Stimulated activated CD4-positive, alpha-beta T cell treated with anti-CD3 and anti-CD28 coated beads, TNF-alpha, amount 100 ng/mL, for 24 hours (primary cell): ENCODE measurements at regions not wholly inside any gene's neighbourhood (a gene's known extent, or its start where the extent isn't known, plus 50 kb on each side); places are given as distances from the start of the nearest gene placed in this dataset.

Source experiments
- DNase-seq, 3 experiments: peaks; one replicate each; pipeline ENCODE4 v3.0.0-alpha.2; 2020; ENCODE audit warnings: low read depth in 3 of 3

DNA sequence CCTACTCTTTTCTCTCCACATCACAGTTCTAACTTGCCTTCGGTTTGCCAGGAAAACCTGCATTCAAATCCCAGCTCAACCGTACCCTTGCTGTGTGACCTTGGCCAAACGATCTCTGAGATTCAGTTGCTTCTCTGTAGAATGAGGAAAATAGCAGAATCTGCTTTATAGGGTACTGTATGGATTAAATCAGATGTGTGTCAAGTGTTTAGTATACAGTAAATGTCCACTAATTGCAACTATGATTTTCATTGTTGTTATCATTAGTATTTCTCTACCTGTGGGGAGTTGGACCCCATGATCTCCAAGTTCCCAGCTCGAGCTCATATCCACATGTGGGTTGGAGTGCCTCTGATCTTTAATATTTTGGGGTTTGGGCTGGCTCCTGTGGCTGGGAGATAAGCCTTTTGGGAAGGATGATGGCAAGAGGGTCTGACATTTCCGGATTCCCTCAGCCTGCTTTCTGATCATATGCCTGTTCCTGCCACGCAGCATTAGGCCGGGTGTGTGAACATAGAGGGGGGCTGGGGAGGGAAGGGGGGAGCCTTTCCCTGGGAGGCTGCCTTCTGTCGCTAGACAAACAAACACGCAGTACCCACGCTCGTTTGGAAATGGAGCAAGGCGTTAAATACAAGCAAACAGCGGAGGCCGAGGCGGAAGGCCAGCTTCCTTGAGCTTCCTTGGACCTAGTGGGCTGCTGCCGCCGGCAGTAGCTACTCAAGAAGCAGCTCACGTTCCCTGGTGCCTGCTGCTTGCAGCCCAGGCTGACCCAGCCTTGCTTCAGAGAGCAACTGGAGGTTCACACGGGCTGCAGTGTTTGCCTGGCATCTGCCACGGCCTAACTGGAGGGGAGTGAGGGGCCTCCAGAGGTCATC is 213.5 kb upstream of the LHX5 start:
- DNase-seq, result no peak

DNA sequence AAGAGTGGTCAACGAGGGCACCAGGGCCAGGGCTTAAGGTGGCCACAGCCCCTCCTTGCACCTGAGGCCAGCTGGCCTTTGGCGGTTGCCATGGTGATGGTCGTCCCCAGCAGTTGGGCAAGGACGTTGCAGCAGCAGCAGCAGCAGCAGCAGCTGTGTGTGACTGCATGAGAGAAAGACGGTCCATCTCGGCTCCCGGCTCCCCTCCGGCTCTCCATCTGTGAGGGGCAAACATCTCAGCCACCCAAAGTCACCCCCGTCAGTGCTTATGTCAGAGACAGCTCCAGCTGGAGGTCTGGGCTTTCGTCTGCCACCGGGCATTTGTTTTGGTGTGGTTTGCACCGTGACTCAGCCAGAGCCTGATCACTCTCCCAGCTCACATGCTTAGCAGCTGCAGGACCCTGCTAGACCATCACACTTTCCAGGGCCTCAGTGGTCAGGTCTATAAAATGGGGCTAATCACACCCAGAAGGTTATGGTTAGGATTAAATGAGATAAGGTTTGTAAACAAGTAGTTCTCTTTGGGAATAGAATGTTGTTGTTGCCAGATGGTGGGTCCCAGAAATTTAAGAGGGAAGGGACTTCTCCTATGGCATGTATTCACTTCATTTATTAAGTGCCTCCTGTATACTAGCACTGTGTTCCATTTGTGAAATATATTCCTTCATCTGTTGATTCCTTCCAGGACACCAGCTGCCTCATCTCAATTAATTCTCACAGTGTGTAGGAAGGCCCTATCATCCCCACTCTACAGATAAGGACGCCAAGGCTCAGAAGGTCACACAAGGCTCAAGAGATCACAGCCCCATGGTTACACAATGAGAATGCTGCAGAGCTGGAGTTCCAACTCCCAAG is 212.6 kb upstream of the LHX5 start:
- no peak for DNase-seq

DNA sequence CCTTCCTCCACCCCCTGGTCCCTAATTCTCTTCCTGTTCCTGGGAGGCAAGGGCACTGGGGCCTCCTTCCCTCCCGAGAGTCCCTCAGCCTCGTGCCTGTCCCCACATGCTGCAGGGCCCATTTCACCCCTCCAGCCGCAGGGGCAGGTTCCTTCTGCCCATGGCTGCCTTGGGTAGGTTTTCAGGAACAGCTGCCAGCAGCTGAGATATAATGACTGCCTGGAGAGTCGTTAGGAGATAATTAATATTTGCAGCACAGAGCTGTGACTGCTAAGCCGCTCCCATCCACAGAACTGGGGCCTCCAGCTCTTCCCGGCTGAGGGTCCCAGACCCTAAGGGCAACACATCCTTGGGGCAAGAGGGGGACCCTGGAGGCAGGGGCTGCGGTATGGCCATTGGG is 211.9 kb upstream of the LHX5 start:
- DNase-seq, result no peak

DNA sequence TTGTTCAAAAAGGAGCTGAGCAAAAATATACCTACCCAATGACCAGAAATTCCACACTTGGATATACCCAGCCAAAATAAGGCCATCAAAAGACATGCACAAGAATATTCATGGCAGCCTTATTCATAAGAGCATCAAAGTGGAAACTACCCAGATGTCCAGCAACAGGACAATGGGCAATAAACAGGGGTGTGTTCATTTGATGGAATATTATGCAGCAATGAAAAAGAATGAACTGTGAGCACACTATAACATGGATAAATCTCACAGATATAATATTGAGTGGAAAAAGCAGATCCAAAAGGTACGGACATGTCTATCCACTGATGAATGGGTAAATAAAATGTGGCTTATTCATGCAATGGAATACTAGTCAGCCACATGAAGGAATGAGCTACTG is 209.2 kb upstream of the LHX5 start:
- DNase-seq, result no peak

DNA sequence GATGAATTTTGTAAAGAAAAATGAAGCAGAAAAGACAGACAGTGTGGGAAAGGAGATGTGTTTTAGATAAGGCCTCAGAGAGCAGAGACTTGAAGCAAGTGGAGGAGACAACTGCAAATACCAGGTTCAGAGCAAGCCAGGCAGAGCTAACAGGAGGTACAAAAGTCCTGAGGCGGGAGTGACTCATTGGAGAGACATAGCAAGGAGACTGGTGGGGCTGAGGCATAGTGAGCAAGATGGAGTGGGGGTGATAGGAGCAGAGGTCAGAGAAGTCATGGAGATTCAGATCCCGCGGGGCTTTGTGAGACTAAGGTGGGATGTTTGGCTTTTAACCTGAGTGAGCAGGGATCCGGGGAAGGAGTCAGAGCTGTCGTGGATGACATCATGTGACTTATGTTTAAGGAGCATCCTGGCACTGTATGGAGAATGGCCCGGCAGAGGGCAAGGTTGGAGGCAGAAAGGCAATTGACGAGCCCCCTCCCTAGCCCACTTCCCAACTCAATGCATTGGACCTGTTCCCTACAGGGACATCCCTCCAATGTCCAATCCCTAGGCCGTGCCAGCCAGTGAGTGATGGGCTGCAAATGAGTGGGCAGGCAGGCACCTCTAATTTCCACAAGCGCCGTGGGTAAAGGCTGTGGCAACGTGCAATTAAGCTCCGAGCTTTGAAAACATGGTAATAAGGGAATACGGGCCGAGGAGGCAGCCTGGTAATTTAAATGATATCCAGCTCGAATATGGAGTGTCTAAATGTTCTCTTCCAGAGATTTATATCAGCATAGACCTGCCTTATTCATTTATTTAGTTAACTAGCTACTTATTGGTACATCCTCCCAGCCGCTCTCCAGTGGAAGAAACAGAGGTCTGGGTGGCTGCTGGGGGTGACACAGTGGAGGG is 206.8 kb upstream of the LHX5 start:
- no peak for DNase-seq

DNA sequence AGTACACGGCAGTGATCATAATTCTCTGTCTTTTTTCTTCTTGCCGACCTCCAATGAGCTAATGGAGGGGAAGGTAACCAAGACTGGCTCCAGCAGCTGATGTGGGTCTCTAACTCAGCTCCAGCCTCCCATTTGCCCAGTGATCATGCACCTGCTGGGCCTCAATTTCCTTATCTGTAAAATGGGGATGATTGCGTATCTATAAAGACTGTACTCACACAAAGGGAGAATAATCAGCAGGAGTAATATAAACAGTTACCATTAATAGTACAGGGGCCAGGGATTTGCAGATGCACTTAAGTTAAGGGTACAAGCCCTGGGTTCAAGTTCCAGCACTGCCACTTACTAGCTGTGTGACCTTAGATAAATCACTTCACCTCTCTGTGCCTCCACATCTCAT is 204.9 kb upstream of the LHX5 start:
- no peak for DNase-seq

DNA sequence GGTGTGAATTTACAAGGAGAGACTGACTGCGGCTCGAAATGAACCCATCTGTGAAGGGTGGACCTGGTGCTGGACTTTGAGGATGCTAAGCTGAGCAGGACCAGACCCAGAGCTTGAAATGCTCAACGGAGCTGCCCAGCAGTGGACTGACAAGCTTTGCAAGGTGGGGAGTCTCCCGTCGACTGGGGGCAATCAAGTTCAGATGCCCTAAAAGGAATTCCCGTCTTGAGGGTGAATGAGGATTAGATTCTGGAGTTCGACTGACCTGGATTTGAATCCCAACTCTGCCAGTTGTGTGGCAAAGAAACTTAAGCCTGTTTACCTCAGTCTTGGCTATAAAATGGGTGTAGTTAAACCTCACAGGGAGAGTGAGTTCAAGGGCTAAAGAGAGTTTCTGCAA is 204.4 kb upstream of the LHX5 start:
- no peak for DNase-seq

DNA sequence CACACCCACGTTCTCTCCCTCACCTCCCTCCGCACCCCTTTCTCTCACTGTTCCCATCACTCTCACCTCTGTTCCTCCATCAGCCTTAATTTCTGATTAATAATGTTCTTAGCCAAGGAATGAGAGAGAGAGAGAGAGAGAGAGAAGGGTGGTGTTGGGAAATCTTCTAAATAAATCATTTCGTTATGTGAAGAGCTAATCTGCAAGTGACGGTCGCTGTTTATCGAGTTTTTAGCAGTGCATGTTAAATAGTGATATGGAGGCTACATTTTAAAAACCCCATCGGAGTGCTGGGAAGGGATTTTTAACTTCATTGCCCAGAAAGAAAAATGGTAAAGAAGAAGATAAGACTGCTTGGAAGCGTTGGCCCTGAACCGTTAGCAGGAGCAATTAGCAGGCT is 203.3 kb upstream of the LHX5 start:
- no peak for DNase-seq

DNA sequence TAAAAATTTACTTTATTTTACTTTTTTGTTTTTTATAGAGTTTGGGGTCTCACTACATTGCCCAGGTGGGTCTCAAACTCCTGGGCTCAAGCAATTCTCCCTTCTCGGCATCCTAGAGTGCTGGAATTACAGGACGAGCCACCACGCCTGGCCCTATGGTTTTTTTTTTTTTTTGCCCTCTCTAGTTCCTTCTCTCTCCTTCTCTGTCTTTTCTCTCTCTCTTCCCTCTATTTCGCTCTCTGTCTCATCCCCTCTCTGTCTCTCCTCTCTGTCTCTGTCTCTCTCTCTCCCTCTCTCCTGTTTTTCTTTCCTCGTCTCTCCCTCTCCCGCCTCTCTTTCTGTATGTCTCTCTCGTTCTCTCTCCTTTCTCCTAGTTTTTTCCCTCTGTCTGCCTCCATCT is 202.6 kb upstream of the LHX5 start:
- DNase-seq, result no peak

DNA sequence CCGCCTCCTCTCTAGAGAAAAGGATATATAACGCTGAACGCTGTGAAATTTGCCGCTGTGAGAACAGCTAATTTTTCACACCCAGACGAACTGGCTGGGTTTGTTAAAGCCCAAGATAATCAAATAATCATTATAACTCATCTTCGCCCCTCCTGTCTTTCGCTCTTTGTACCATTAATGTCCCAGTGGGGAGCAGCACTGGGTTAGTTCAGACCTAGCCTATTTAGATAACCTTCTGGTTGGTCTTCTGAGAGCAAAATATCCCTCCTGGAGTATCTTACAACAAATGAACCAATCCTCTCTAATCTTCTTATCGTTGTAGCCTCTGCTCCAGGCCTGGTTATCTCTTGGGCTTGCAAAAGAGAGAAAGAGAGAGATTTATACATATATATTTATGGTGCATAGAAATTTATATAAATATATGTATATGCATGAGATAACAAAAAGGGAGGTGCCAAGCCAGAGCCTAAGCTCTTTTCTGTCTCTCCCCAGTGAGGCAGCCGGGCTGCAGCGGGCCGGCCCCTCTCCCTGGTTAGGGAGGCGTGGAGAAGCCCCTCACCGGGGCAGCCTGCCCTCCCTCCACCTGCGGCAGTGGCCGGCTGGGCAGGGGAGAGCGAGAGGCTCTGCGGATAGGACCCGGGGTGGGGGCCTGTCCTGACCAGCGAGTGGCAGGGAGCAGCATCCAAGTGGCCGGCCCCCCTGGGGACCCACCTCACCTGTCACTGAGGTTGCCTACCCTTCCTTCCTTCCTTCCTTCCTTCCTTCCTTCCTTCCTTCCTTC is 202.0 kb upstream of the LHX5 start:
- no peak for DNase-seq

DNA sequence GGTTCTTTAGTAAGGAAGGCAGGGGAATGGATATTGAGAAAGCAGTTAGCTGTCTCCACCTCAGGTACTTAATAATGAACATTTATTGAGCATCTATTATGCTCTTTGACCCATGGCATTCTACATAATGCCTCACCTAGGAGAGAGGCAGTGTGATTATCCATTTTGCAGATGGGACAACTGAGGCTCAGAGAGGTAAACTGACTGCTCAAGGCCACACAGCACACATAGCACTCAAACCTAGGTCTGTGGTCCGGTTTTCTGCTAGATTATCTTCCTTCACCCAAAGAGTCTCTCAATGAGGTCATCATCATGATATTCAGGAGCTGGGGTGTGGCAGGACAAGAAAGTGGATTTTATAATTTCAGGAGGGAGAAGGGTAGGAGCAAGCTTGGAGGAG is 199.1 kb upstream of the LHX5 start:
- no peak for DNase-seq

DNA sequence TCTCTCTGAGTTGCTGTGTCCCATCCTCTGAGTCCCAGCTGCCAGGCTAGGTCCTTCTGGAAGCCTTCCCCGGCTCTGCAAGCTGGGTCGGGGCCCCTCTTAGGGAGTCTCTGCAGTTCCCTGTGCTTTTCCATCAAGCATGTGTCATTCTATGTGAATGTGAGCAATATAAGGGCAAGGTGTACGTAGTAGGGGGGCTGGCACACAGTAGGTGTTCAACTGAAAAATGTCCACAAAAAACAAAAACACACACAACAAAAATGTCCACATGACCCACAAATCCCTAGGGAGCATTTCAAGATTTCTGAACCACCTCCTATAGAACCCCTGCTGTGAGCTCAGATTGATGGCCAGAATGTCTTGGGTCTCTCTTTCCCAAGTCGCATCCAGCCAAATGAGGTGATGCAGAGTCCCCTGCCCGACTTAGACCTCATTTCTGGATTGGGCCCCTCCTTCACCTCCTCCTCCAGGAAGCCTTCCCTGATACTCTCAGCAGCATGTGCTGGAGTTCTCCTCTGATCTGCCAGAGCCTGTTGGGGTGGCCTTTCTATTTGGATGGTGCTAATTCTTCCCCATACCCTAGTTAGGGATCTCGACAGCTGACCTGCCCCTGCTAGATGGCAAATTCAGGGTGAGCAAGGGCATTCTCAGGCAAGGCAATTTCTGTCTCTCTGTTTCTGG is 196.1 kb upstream of the LHX5 start:
- no peak for DNase-seq

DNA sequence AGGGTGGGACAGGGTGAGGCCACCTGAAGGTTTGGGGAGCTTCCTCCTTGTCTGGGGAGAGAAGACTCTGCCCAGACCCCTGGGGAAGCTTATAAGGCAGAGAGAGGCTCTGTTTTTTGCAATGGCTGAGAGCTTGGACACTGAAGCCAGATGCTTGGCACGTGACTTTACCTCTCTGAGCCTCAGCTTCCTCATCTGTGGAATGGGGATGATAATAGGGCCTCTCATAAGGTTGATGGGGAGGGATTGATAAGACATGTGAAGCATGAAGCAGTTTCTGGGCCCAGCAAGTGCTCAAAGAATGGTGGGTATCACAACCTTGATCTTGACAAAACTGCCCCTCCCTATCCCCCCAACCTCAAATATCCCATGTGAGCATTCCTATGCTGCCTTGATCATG is 195.4 kb upstream of the LHX5 start:
- DNase-seq, result no peak

DNA sequence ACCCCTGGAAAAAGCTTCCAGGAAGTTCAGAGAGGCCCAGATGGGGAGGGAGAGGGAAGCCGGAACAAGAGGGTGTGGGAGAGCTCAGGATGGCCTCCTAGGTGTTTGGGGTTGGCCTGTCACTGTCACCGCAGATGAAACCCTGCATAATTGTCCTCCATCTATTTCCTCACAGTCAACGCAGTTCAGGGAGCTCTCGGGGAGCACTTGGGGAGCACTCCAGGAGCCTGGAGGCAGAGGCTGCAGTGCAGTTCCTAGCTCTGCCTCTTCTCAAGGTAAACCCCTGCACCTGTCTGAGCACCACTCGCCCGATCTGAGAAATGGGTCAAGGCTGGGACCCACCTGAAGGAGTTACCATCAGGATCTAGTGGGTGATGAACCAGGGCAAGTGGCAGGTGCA is 194.6 kb upstream of the LHX5 start:
- DNase-seq, result no peak

DNA sequence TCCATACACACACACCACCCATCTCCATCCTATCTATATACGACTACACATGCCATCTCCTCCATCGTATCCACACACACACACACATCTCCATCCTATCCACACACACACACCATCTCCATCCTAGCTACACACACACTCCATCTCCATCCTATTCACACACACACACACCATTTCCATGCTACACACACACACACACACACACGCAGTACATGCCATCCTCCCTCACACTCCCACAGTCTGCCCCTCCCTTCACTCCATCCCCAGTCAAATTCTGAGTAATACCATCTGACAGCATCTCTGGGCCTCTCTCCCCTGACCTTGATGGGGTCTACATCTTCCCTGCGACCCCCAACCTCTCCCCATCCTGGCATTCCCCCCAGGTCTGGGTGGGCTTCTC is 193.8 kb upstream of the LHX5 start:
- DNase-seq, result no peak

DNA sequence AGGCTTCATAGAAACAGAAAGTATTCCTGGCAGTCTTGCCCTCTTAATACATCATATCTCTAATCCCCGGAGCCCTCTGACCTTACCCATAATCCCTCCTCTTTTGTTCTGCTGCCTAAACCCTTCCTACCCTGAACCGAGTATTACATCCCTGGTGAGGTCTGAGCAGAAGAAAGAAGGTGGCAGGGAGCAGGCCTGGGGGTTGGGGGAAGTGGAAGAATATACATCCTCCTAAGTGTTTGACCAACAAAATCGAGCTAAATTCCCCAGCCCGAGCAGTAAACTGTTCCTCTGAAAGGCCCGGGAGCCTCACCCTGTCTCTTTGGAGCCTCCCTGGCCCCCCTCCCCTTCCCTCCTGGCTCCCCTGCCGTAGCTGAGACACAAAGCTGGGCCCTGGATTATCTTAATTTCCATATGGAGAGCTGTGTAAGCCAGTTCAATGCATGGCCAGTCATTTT is 192.6 kb upstream of the LHX5 start:
- DNase-seq, result no peak

DNA sequence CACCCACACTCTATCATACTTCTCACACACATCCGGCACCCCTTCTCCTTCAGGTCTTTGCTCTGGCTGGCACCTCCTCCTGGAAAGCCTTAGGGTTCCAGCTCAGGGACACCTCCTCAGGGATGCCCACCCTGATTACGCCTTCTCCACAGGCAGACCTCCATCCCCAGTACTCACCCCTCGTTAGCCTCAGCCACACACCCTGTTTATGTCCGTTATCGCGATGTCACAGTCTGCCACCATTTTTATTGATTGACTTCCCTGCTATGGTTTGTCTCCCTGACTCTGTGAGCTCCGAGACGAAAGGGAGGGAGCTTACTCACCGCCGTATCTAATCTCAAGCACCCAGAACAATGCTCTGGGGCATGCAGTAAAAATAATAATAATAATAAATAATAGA is 191.7 kb upstream of the LHX5 start:
- no peak for DNase-seq

DNA sequence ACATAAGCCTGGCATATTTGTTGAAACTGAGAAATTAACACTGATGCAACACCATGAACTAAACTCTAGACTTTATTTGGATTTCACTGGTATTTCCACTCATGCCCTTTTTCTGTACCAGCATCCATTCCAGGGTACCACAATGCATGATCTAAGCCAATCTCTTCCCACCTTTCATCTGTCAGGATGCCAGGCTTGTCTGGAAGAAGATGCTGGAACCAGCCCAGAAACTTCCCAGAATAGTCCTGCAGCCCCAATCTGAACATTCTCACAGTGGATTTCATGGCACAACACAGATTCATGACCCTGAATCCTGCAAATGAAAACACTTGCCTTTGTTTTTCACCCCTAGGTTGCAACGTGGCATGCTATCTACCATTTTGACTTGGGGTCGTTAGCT is 189.3 kb upstream of the LHX5 start:
- DNase-seq, result no peak

DNA sequence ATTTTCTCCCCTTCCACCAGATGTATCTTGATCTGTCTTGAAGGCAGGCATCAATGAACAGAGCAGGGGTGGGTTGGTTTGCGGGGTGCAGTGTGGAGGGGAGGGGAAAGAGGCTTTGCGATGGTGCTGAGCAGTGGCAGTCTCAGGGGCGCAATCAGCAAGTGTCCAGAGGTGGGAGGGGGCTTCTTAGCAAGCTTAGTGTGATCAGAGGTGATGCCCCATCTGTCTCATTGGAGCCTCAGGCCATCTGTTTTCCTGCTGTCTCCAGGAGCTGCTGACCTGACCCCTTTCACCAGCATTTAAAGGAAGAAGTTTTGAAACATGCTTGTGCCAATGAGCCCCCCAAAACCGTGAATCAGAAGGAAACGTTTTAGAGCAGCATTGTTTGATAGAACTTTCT is 187.7 kb upstream of the LHX5 start:
- DNase-seq, result no peak

DNA sequence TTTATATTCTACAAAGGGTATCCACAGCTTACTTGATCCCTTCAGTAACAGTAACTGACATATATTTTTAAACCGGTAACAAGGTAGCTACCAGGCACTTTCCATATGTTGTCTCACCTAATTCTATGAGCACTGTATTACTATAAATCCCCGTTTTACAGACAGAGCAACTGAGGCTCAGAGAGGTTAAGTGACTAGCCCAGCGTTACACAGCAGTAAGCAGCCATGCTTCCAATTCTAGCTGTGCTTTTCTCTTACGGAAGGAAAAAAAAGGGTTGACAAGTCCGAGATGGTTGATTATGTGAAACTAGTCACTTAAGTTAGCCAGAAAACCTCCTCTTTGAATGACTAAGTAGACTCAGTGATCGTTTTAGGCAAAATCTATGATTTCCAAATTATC is 187.3 kb upstream of the LHX5 start:
- DNase-seq, result no peak
